NCI-H524 treated with DMSO at 0.1 percent for 48 hours (cell line): ENCODE measurements at regions not wholly inside any gene's neighbourhood (a gene's known extent, or its start where the extent isn't known, plus 50 kb on each side); places are given as distances from the start of the nearest gene placed in this dataset.

Experiments
- DNase-seq: peaks from one replicate; lab custom pipeline; 2025; lab: John Stamatoyannopoulos, UW

- DNase-seq = no peak
Observed at GRCh38 chr13:111844222-111844671, 222.7 kb upstream of the SOX1 start.

GRCh38 chr13:111844682-111845081 is 222.3 kb upstream of the SOX1 start:
- DNase-seq = no peak

- no peak for DNase-seq
Observed at GRCh38 chr13:111845621-111846351, 221.2 kb upstream of the SOX1 start.

- no peak for DNase-seq
Observed at GRCh38 chr13:111846391-111847159, 220.4 kb upstream of the SOX1 start.

- DNase-seq = no peak
Observed at GRCh38 chr13:111847964-111848363, 219.0 kb upstream of the SOX1 start.

- no peak for DNase-seq
Observed at GRCh38 chr13:111850458-111850857, 216.5 kb upstream of the SOX1 start.

- no peak for DNase-seq
Observed at GRCh38 chr13:111850976-111851375, 216.0 kb upstream of the SOX1 start.

GRCh38 chr13:111852725-111853518 is 214.0 kb upstream of the SOX1 start:
- DNase-seq = no peak

- DNase-seq = no peak
Observed at GRCh38 chr13:111853721-111854120, 213.2 kb upstream of the SOX1 start.

GRCh38 chr13:111854403-111854802 is 212.5 kb upstream of the SOX1 start:
- no peak for DNase-seq

GRCh38 chr13:111855191-111855590 is 211.8 kb upstream of the SOX1 start:
- DNase-seq = no peak

- no peak for DNase-seq
Observed at GRCh38 chr13:111855786-111856185, 211.2 kb upstream of the SOX1 start.

- DNase-seq = no peak
Observed at GRCh38 chr13:111856571-111856970, 210.4 kb upstream of the SOX1 start.

GRCh38 chr13:111857336-111857735 is 209.6 kb upstream of the SOX1 start:
- DNase-seq = no peak

- no peak for DNase-seq
Observed at GRCh38 chr13:111857846-111858560, 208.9 kb upstream of the SOX1 start.

GRCh38 chr13:111858571-111858970 is 208.4 kb upstream of the SOX1 start:
- DNase-seq = no peak

- no peak for DNase-seq
Observed at GRCh38 chr13:111859354-111860230, 207.4 kb upstream of the SOX1 start.

- DNase-seq = no peak
Observed at GRCh38 chr13:111860231-111860552, 206.8 kb upstream of the SOX1 start.

- no peak for DNase-seq
Observed at GRCh38 chr13:111861319-111861718, 205.6 kb upstream of the SOX1 start.

GRCh38 chr13:111861766-111862366 is 205.1 kb upstream of the SOX1 start:
- no peak for DNase-seq
